ENCODE measurements at regions not wholly inside any gene's neighbourhood (a gene's known extent, or its start where the extent isn't known, plus 50 kb on each side); places are given as distances from the start of the nearest gene placed in this dataset.
"Not testable (repeated sequence)": the region's sequence is repeated elsewhere in the genome, so short reads cannot be mapped to it uniquely, and the experiment has no call there.

GRCh38 chr12:115394496-115395220 lies 710.7 kb upstream of the TBX3 start:
- DNase-seq (ENCODE audit: low read depth): no peak

GRCh38 chr12:115388139-115388538 lies 704.2 kb upstream of the TBX3 start:
- no peak for DNase-seq (ENCODE audit: low read depth)

DNA sequence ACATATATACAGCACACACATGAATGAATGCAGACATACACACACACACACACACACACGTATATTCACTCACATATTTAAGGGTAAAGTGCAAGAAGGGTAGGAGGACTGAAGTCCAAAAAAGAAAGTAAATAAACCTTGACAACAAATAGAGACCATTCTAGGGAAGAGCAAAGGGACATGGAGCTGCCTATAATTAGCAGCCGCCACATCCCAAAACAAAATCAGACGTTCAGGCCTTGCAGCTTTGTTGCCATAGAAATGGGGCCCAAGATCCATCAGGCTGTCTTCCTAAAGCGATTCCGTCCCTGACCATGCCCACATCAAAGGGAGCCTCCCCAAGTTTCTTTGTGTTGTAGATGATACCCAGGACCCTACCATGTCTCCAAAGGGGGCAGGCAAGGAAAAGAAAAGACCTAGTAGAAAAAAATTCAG lies 703.5 kb upstream of the TBX3 start:
- no peak for DNase-seq (ENCODE audit: low read depth)

- no peak for DNase-seq (ENCODE audit: low read depth)
These were observed 703.0 kb upstream of the TBX3 start for GRCh38 chr12:115386946-115387345.

GRCh38 chr12:115385141-115385540 lies 701.2 kb upstream of the TBX3 start:
- DNase-seq (ENCODE audit: low read depth): no peak

- no peak for DNase-seq (ENCODE audit: low read depth)
These were observed 700.4 kb upstream of the TBX3 start for GRCh38 chr12:115384391-115384790.

- DNase-seq (ENCODE audit: low read depth): peak; percentile 23
These were observed 699.7 kb upstream of the TBX3 start for GRCh38 chr12:115383668-115384067.

GRCh38 chr12:115382681-115383080 lies 698.7 kb upstream of the TBX3 start:
- DNase-seq (ENCODE audit: low read depth): no peak

GRCh38 chr12:115380546-115381120 lies 696.7 kb upstream of the TBX3 start:
- DNase-seq (ENCODE audit: low read depth): no peak

DNA sequence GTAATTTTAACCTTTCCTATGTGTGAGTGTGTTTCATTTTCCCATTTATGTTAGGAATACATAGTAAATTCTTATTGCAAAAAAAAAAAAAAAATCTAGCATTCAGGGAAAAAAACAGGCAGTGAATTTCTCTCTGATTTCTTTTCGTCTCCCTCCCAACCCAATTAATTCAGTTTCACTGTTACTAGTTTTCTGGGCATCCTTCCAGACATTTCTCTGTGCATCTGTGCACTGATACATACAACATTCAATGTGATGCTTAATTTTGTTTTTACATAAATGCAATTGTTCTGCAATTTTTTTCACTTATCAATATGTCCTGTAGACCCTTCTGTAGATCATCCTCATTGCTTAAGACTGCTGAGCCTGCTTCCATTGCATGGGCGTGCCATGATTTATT lies 694.3 kb upstream of the TBX3 start:
- no peak for DNase-seq (ENCODE audit: low read depth)

DNA sequence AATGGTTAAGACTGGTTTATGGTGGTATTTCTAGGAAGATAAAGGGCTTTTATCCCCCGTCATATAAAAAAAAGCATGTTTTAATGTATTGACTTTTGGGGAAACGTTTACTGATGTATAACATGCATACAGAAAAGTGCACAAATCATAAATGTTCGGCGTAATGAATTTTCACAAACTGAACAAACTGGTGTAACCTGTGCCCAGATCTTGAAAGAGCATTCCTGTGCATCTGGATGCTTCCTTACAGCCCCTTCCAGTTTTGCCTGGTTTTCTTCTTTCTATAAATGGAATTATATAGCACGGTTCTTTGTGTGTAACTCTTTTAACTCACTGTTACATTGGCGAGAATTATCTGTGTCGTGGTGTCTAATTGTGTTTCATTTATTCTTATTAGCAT lies 693.8 kb upstream of the TBX3 start:
- no peak for DNase-seq (ENCODE audit: low read depth)

- DNase-seq (ENCODE audit: low read depth): no peak
These were observed 693.3 kb upstream of the TBX3 start for GRCh38 chr12:115377230-115377629.

DNA sequence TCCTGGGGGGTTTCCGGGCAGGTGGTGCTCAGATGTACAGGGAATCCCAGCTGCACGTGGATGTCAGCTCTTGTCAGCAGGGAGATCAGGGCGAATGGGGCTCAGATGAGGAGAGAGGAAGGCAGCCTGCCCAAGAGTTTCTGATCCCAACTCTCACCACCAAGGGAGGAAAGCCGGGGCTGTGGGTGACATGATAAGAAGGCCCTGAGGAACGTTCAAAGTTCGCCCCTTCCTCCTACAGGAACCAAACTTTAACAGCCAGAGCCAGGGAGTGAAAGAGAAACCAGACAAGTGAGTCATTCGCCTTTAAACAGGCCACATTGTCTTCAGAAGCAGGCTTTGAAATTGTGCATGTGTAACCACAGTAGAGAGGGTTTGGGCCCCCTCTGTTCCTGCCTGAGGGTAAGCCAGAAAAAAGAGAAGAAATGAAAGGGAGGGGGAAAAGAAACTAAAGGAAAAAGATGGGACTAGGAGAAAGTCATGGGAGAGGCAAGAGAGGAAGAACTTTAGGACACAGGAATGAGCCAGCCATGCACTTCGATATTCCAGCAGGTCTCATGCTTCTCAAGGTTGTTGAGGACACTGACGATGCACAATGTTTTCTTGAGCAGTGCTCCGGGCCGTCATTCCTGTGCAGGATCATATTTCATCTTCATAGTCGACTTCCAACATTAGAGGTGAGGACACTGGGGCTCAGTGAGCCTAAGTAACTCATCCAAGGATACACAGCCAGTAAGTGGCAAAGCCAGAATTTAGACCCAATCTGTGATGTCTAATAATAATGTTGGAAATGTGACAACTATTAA lies 691.4 kb upstream of the TBX3 start:
- peak; percentile 37 for DNase-seq (ENCODE audit: low read depth)

DNA sequence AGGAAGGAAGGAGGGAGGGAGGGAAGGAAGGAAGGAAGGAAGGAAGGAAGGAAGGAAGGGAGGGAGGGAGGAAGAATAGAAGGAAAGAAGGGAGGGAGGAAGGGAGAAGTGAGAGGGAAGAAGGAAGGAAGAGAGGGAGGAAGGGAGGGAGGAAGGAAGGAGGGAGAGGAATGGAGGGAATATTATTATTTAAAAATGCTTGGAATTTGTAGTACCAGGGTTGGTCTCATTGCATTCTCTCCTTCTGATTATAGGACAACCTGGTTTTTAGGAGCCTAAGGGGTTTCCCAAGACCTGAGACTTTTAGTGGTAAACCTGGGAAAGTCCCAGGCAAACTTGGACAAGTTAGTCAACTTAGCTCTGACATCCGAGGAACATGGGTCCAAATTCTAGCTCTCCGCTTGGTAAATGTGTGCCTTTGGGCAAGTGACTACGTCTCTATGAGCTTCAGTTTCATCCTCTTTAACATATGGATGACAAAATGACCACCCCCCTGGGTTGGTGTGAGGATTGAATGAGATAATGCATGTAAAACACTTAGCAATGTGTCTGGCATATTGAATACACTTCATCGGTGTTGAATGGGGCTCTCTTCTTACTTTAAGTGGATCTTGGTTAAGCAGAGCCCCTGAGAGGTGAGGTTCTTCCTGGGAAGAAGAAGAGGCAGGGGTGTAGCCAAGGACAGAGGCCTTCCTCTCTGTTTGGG lies 690.7 kb upstream of the TBX3 start:
- no peak for DNase-seq (ENCODE audit: low read depth)

GRCh38 chr12:115371711-115372110 lies 687.7 kb upstream of the TBX3 start:
- no peak for DNase-seq (ENCODE audit: low read depth)

GRCh38 chr12:115370650-115371049 lies 686.7 kb upstream of the TBX3 start:
- no peak for DNase-seq (ENCODE audit: low read depth)

- DNase-seq (ENCODE audit: low read depth): no peak
These were observed 686.2 kb upstream of the TBX3 start for GRCh38 chr12:115370207-115370606.

- DNase-seq (ENCODE audit: low read depth): not testable (repeated sequence)
These were observed 682.3 kb upstream of the TBX3 start for GRCh38 chr12:115366277-115366676.

DNA sequence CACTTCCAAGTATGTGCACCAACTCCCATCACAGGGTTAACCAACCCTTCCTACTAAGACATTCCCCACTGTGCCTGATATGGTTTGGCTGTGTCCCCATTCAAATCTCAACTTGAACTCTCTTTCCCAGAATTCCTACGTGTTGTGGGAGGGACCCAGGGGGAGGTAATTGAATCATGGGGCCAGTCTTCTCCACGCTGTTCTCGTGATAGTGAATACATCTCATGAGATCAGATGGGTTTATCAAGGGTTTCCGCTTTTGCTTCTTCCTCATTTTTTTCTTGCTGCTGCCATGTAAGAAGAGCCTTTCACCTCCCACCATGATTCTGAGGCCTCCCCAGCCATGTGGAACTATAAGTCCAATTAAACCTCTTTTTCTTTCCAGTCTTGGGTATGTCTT lies 681.8 kb upstream of the TBX3 start:
- not testable (repeated sequence) for DNase-seq (ENCODE audit: low read depth)

DNA sequence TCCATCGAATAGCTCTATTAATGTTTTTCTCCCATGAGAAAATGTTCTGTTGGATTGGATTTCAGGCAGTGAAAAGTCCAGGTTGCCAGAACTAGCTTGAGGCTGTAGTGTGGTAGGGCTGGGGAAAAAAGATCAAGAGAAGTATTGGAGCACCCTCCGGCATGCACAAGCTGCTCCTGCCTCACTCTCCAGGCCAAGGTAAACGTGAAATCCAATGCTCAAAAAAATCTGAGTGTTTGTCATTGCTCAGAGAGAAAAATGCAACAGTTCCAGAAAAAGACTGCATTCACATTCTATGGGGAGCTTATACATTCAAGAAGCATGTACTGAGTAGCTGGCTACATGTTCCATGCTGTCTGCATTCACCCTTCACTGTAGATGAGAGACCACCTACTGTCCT lies 680.9 kb upstream of the TBX3 start:
- no peak for DNase-seq (ENCODE audit: low read depth)

GRCh38 chr12:115362339-115362976 lies 678.5 kb upstream of the TBX3 start:
- no peak for DNase-seq (ENCODE audit: low read depth)

DNA sequence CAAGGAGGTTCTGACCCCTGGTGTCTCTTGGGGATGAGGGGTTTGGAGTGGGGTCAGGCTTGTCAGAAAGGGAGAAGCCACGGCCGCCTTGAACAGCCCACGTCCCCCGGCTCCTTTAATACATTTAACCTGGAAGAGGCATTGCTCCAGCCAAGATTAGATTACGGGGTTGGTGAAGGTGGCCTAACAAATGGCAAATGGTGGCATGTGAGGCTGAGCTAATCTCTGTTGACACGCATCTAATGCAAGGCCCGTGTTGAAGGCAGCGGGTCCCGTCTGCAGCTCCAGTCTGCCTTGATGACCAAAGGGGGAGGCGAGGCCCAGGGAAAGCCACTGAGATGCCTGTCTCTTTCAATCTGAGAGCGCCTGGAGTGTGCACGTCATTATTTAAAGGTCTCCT lies 673.7 kb upstream of the TBX3 start:
- no peak for DNase-seq (ENCODE audit: low read depth)

All from non-pigmented ciliary epithelial cell (primary cell).